ENCODE measurements at regions not wholly inside any gene's neighbourhood (a gene's known extent, or its start where the extent isn't known, plus 50 kb on each side); places are given as distances from the start of the nearest gene placed in this dataset.

DNA sequence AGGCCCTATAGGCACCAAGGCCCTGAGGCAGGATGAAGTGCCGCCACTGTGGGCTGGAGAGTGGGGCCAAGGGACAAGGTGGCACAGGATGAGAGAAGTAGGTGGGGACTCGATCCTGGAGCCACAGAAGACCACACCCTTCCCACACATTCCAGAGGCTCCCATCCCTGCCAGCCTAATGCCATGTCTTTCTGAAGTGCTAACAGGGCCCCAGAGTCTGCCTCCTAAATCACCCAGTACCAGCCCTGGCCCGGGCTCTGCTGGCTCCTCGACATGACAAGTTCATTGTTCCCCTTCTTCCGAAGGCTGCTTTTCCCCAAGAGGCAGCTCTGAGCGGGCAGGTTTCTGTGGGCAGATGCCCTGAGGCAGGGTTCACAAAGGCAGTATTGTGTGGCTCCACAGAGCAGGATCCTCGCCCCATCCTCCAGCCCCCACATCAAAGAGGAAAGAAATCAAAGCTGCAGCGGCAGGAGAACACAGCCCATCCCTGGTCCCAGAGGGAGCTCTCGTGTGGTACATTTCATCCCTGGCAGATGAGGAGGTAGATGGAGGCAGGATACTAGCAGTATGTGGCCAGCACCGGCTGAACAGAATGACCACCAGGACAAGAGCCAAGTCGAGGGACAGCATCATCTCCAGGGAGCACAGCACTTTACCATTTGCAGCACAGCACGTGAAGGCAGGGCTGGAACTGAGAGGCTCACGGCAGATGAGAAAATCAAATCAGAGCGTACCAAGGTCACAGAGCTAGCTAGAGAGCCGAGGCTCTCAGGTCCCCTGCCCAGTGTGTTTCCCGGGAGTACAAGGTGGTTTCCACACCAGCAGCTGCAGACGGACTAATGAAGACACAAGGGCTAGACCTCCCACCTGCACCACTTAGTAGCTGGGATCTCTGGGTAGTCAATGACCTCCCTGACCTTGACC, 64.8 kb downstream of the SYF2 start:
- WGBS, 2 donors = 40 to 46% methylated on average over 12 to 17 of the region's 17 CpGs
- intact Hi-C loops (cut with DNase I) = no loop called here
- no peak for TF ChIP-seq POLR2A (IDR thresholded peaks at IDR 0.05)
- TF ChIP-seq, protein P1, sequence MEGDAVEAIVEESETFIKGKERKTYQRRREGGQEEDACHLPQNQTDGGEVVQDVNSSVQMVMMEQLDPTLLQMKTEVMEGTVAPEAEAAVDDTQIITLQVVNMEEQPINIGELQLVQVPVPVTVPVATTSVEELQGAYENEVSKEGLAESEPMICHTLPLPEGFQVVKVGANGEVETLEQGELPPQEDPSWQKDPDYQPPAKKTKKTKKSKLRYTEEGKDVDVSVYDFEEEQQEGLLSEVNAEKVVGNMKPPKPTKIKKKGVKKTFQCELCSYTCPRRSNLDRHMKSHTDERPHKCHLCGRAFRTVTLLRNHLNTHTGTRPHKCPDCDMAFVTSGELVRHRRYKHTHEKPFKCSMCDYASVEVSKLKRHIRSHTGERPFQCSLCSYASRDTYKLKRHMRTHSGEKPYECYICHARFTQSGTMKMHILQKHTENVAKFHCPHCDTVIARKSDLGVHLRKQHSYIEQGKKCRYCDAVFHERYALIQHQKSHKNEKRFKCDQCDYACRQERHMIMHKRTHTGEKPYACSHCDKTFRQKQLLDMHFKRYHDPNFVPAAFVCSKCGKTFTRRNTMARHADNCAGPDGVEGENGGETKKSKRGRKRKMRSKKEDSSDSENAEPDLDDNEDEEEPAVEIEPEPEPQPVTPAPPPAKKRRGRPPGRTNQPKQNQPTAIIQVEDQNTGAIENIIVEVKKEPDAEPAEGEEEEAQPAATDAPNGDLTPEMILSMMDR (IDR thresholded peaks at IDR 0.05) = no peak
- Histone ChIP-seq H3K27ac (peak overlapping the region in 3 of 4 donors; percentile 25 to 57 (median 28)), H3K9me3 (no peaks in the 10 kb centered on the region), H3K36me3 (replicated peaks in 1 of 2; ENCODE audit: insufficient read depth in 1 of 2, low read depth in 2 of 2) (no peaks in the 10 kb centered on the region), H3K27me3 (no peaks in the 10 kb centered on the region), H3K4me1 (peaks cover 21% of the 10 kb centered on the region), H3K4me3 (no peak overlapping the region)
- DNase-seq = peak in 1 of 4 donors; percentile 5
- ATAC-seq = peak; percentile 30

DNA sequence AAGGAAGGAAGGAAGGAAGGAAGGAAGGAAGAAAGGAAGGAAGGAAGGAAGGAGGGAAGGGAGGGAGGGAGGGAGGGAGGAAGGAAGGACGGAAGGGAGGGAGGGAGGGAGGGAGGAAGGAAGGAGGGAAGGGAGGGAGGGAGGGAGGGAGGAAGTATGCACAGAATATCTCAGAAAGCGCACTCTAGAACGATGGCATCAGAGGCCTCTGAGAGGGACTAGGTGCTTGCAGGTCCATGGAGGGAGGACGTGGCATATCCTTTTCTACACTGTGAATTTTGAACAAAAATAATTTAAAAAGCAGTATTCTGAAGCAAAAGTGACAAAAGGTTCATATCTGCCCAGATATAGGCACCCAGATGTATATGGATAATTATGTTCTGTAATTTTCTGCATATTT, 65.5 kb downstream of the SYF2 start:
- ATAC-seq (no peak), DNase-seq (no peak)
- TF ChIP-seq, protein P1 (IDR thresholded peaks at IDR 0.05) = no peak
- TF ChIP-seq POLR2A (IDR thresholded peaks at IDR 0.05) = no peak
- Histone ChIP-seq H3K9me3 (no peaks in the 10 kb centered on the region), H3K27ac (no peak overlapping the region), H3K36me3 (replicated peaks in 1 of 2; ENCODE audit: insufficient read depth in 1 of 2, low read depth in 2 of 2) (no peaks in the 10 kb centered on the region), H3K4me3 (no peak overlapping the region), H3K4me1 (peaks cover 21% of the 10 kb centered on the region), H3K27me3 (no peaks in the 10 kb centered on the region)
- WGBS, 2 donors = 82 to 89% methylated on average over 3 of the region's 4 CpGs
- intact Hi-C loops (cut with DNase I) = no loop called here

DNA sequence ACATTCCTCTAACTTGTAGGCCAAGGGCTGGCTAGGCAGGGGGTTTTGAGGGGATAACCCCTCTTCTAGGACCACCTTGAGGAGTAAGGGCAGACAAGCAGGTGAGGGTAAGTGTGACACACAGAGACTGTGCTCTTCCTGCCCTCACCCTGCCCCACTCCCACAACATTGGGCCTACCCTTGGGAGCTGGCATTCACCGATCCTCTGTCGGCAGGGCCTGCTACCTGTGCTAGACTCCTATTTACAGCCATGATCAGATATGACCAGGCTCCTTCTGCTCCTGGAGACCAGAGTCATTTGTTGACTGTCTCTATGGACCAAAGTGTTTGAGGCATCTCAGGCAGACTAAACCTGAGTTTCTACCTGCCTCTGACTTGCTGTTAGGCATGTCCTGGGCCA, 68.3 kb downstream of the SYF2 start:
- ATAC-seq (no peak), DNase-seq (no peak)
- Histone ChIP-seq H3K36me3 (replicated peaks in 1 of 2; ENCODE audit: insufficient read depth in 1 of 2, low read depth in 2 of 2) (no peaks in the 10 kb centered on the region), H3K9me3 (no peaks in the 10 kb centered on the region), H3K27me3 (no peaks in the 10 kb centered on the region), H3K4me1 (peaks cover 20% of the 10 kb centered on the region), H3K27ac (no peak overlapping the region), H3K4me3 (no peak overlapping the region)
- intact Hi-C loops (cut with DNase I) = no loop called here
- TF ChIP-seq, protein P1 (IDR thresholded peaks at IDR 0.05) = no peak
- no peak for TF ChIP-seq POLR2A (IDR thresholded peaks at IDR 0.05)
- WGBS, 2 donors = 100% methylated on average over 2 of the region's 2 CpGs

DNA sequence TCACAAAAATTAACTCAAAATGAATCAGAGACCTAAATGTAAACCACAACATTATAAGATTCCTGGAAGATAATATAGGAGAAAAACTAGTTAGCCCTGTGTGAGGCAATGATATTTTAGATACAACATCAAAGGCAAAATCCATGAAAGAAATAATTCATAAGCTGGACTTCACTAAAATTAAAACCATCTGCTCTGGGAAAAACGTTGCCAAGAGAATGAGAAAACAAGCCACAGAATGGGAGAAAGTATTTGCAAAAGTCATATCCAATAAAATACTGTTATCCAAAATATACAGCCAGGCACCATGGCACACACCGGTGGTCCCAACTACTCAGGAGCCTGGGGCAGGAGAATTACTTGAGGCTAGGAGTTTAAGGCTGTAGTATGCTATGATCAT, 70.3 kb downstream of the SYF2 start:
- ATAC-seq = no peak
- intact Hi-C loops (cut with DNase I) = no loop called here

More for the DNA sequence above, 70.3 kb downstream of the SYF2 start:
- H3K4me3 ChIP-seq = no peak overlapping the region
- H3K36me3 ChIP-seq (replicated peaks in 1 of 2; ENCODE audit: insufficient read depth in 1 of 2, low read depth in 2 of 2) = no peaks in the 10 kb centered on the region
- 18 to 29% methylated on average over 2 of the region's 2 CpGs for WGBS, 2 donors
- no peak for TF ChIP-seq POLR2A (IDR thresholded peaks at IDR 0.05)
- TF ChIP-seq, protein P1 (IDR thresholded peaks at IDR 0.05) = no peak
- H3K9me3 ChIP-seq = no peaks in the 10 kb centered on the region
- no peak for DNase-seq
- H3K27me3 ChIP-seq = no peaks in the 10 kb centered on the region
- peaks cover under 1% of the 10 kb centered on the region for H3K4me1 ChIP-seq
- no peak overlapping the region for H3K27ac ChIP-seq
